Middle frontal gyrus (tissue), 1 donor: ENCODE measurements at regions not wholly inside any gene's neighbourhood (a gene's known extent, or its start where the extent isn't known, plus 50 kb on each side); places are given as distances from the start of the nearest gene placed in this dataset.
"Not testable (repeated sequence)": the region's sequence is repeated elsewhere in the genome, so short reads cannot be mapped to it uniquely, and the experiment has no call there.

Source experiments
- DNase-seq: peaks from one replicate; pipeline ENCODE4 v3.0.0-alpha.2; 2015; ENCODE audit warnings: low spot score; ENCODE audit errors: extremely low spot score

GRCh38 chr7:4523219-4523618 is 158.9 kb upstream of the FOXK1 start:
- DNase-seq, result no peak

GRCh38 chr7:4523873-4524272 is 158.2 kb upstream of the FOXK1 start:
- no peak for DNase-seq

GRCh38 chr7:4525884-4526283 is 156.2 kb upstream of the FOXK1 start:
- no peak for DNase-seq

GRCh38 chr7:4527988-4528636 is 154.0 kb upstream of the FOXK1 start:
- no peak for DNase-seq

- no peak for DNase-seq
Observed at GRCh38 chr7:4531236-4531635, 150.9 kb upstream of the FOXK1 start.

GRCh38 chr7:4533339-4533738 is 148.8 kb upstream of the FOXK1 start:
- DNase-seq, result not testable (repeated sequence)

- DNase-seq, result peak; percentile 22
Observed at GRCh38 chr7:4549681-4550080, 132.4 kb upstream of the FOXK1 start.

- no peak for DNase-seq
Observed at GRCh38 chr7:4550117-4550516, 132.0 kb upstream of the FOXK1 start.

- no peak for DNase-seq
Observed at GRCh38 chr7:4552985-4553384, 129.1 kb upstream of the FOXK1 start.

- no peak for DNase-seq
Observed at GRCh38 chr7:4556868-4557793, 125.0 kb upstream of the FOXK1 start.

- DNase-seq, result no peak
Observed at GRCh38 chr7:4561795-4562194, 120.3 kb upstream of the FOXK1 start.

GRCh38 chr7:4566714-4567113 is 115.4 kb upstream of the FOXK1 start:
- no peak for DNase-seq

- no peak for DNase-seq
Observed at GRCh38 chr7:4574851-4575250, 107.2 kb upstream of the FOXK1 start.

- DNase-seq, result no peak
Observed at GRCh38 chr7:4575254-4575653, 106.8 kb upstream of the FOXK1 start.

GRCh38 chr7:4602905-4603842 is 78.9 kb upstream of the FOXK1 start:
- no peak for DNase-seq

GRCh38 chr7:4603843-4604231 is 78.3 kb upstream of the FOXK1 start:
- no peak for DNase-seq

- DNase-seq, result no peak
Observed at GRCh38 chr7:4604456-4604940, 77.6 kb upstream of the FOXK1 start.

GRCh38 chr7:4606797-4607196 is 75.3 kb upstream of the FOXK1 start:
- no peak for DNase-seq

GRCh38 chr7:4607311-4607729 is 74.8 kb upstream of the FOXK1 start:
- DNase-seq, result no peak

- DNase-seq, result not testable (repeated sequence)
Observed at GRCh38 chr7:4609576-4609975, 72.5 kb upstream of the FOXK1 start.

- DNase-seq, result peak; percentile 55
Observed at GRCh38 chr7:4610768-4611467, 71.2 kb upstream of the FOXK1 start.
